ENCODE measurements at regions not wholly inside any gene's neighbourhood (a gene's known extent, or its start where the extent isn't known, plus 50 kb on each side); places are given as distances from the start of the nearest gene placed in this dataset.

- no peak for DNase-seq
- no peaks in the 10 kb centered on the region for H3K36me3 ChIP-seq
- no peak for TF ChIP-seq CTCF (IDR thresholded peaks at IDR 0.05)
- no peak for TF ChIP-seq EP300 (IDR thresholded peaks at IDR 0.05)
- TF ChIP-seq POLR2A (IDR thresholded peaks at IDR 0.05) = no peak
- H3K27ac ChIP-seq = no peak overlapping the region
- H3K4me3 ChIP-seq = no peak overlapping the region
- H3K4me1 ChIP-seq (ENCODE audit: insufficient read depth) = no peaks in the 10 kb centered on the region
- whole genome bisulfite sequencing, 3 donors = 59 to 78% (median 64%) methylated on average over 1 to 4 of the region's 4 CpGs
- H3K27me3 ChIP-seq = no peaks in the 10 kb centered on the region
- no peaks in the 10 kb centered on the region for H3K9me3 ChIP-seq
- intact Hi-C loops (cut with DNase I) = no loop called here
Measured at GRCh38 chr2:49770919-49771318, 616.6 kb upstream of the FSHR start.

- Histone ChIP-seq H3K36me3 (no peaks in the 10 kb centered on the region), H3K4me3 (no peak overlapping the region), H3K27ac (no peak overlapping the region), H3K9me3 (no peaks in the 10 kb centered on the region), H3K4me1 (ENCODE audit: insufficient read depth) (no peaks in the 10 kb centered on the region), H3K27me3 (no peaks in the 10 kb centered on the region)
- TF ChIP-seq EP300 (IDR thresholded peaks at IDR 0.05) (no peak), CTCF (IDR thresholded peaks at IDR 0.05) (no peak), POLR2A (IDR thresholded peaks at IDR 0.05) (no peak)
- WGBS, 3 donors = 55 to 66% (median 64%) methylated on average over 3 of the region's 3 CpGs
- intact Hi-C loops (cut with DNase I) = no loop called here
- DNase-seq = no peak
Measured at GRCh38 chr2:49767316-49767715, 613.0 kb upstream of the FSHR start.

GRCh38 chr2:49755777-49756176 lies 601.5 kb upstream of the FSHR start:
- no peak for DNase-seq
- Histone ChIP-seq H3K27ac (no peak overlapping the region), H3K27me3 (no peaks in the 10 kb centered on the region), H3K4me3 (no peak overlapping the region), H3K9me3 (no peaks in the 10 kb centered on the region), H3K36me3 (no peaks in the 10 kb centered on the region), H3K4me1 (ENCODE audit: insufficient read depth) (no peaks in the 10 kb centered on the region)
- TF ChIP-seq CTCF (IDR thresholded peaks at IDR 0.05) (no peak), POLR2A (IDR thresholded peaks at IDR 0.05) (no peak), EP300 (IDR thresholded peaks at IDR 0.05) (no peak)
- 95 to 97% (median 97%) methylated on average over 3 of the region's 3 CpGs for WGBS, 3 donors
- intact Hi-C loops (cut with DNase I) = no loop called here

- Histone ChIP-seq H3K4me3 (no peak overlapping the region), H3K27ac (no peak overlapping the region), H3K27me3 (no peaks in the 10 kb centered on the region), H3K36me3 (no peaks in the 10 kb centered on the region), H3K9me3 (no peaks in the 10 kb centered on the region), H3K4me1 (ENCODE audit: insufficient read depth) (no peaks in the 10 kb centered on the region)
- 26 to 42% (median 34%) methylated on average over 3 of the region's 3 CpGs for WGBS, 3 donors
- TF ChIP-seq POLR2A (IDR thresholded peaks at IDR 0.05) = no peak
- TF ChIP-seq CTCF (IDR thresholded peaks at IDR 0.05) = no peak
- TF ChIP-seq EP300 (IDR thresholded peaks at IDR 0.05) = no peak
- intact Hi-C loops (cut with DNase I) = no loop called here
- DNase-seq = no peak
Measured at GRCh38 chr2:49754381-49754780, 600.1 kb upstream of the FSHR start.

Data from ovary (tissue), 7 donors.